HT-29 (cell line): ENCODE measurements at regions not wholly inside any gene's neighbourhood (a gene's known extent, or its start where the extent isn't known, plus 50 kb on each side); places are given as distances from the start of the nearest gene placed in this dataset.

Source experiments
- DNase-seq: peaks from one replicate; pipeline ENCODE4 v3.0.0-alpha.2; 2015; ENCODE audit warnings: low spot score

DNA sequence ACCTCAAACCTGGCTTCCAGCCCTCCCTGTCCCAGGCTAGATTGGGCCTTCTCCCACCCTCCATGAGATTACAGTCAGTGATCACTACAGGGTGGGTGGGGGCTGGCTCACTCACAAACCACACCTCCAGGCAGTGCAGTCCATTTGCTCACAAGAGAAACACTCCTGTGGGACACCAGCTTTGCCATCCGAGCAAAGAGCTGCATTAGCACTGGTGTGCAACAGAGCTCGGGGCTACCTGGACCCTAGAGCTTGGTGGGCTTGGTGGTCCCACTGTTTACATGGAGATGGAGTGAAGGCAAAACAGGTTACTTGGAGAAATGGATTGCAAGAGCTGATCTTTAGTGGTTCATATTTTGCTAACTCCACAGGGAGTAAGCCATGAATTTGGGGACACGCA, 451.7 kb upstream of the ZMIZ1 start:
- no peak for DNase-seq

- DNase-seq, result no peak
These were observed 451.1 kb upstream of the ZMIZ1 start for GRCh38 chr10:78617631-78618030.

GRCh38 chr10:78618050-78618449, 450.7 kb upstream of the ZMIZ1 start:
- no peak for DNase-seq

DNA sequence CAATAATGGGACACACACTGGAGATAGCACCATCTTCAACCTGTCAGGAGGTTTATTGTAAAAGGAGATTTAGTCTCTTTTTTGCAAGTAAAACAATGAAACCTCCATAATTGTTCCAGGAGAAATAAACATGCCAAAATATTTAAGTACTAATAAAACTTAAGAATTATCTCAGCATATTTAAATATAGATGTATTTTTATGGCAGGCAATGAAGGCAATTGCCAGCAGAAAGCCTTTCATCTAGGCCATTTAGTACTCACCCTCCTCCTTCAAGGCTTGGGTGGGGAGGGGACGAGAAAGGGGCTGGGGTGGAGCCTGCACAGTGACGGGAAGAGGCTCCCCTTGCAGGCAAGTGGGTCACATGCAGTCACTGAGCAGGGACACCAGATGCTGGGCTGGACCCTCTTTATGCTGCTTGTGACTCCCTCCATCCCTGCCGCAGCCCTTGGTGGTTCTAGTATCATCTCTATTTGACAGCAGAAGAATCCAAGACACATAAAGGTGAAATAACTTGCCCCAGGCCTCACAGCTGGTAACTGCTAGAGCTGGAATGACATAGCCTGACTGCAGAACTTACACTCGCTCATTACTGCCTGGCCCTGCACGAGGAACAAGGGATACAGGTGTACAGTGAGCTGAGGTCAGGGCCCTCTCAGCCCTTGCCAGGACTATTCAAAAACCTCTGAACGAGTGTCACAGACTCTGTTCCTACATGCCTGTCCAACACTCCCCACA, 449.5 kb upstream of the ZMIZ1 start:
- DNase-seq, result no peak

GRCh38 chr10:78619896-78620295, 448.9 kb upstream of the ZMIZ1 start:
- no peak for DNase-seq

DNA sequence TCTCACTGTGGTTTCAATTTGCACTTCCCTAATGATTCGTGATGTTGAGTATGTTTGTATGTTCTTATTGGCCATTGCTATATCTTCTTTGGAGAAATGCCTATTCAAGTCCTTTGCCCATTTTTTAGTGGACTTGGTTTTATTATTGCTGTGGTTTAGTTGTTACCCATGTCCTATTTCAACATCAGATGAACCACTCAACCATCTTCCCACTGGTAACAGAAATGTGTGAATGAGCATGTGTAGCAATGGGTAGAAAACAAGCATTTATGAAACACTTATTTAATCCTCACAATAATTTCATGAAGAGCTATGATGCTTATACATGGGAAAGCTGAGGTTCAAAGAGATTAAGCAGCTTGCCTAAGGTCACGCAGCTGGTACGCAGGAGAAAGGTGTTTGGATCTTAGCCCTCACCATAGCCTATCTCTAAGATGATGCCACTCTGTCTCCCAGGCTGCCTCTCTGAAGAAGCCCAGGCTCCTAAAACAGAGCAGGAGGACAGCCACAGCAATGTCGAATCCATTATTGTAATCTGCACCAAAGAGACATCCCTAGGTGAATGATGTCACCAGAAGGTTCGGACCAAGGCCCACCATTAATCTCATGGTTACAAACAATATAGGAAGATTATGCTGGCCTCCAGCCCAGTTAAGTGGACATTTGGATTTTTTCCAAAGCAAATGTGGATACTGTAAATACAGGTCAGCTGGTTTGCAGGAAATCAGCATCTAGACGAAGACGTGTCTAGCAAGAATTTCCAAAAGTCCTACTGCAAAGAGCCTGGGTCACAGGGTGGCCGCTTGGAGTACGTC, 447.6 kb upstream of the ZMIZ1 start:
- DNase-seq, result no peak

- peak; percentile 45 for DNase-seq
These were observed 445.1 kb upstream of the ZMIZ1 start for GRCh38 chr10:78623578-78624215.

DNA sequence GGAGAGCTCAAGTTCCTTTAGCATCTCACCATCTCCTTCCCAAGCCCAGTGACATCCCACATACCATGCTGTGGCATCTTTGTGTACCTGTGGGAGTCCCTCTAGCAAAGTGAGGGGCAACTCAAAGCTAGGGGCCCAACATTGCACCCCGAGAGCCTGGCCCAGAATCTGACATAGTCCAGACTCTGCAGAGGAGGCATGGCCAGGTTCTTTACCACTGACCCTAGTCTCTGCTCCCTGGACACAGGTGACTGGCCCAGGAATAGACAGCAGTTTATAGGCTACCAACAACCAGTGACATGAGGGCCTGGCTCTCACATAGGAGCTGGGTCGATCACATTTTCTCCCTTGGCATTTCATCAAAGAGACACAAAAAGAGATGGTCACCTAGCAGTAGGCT, 444.0 kb upstream of the ZMIZ1 start:
- DNase-seq, result no peak

DNA sequence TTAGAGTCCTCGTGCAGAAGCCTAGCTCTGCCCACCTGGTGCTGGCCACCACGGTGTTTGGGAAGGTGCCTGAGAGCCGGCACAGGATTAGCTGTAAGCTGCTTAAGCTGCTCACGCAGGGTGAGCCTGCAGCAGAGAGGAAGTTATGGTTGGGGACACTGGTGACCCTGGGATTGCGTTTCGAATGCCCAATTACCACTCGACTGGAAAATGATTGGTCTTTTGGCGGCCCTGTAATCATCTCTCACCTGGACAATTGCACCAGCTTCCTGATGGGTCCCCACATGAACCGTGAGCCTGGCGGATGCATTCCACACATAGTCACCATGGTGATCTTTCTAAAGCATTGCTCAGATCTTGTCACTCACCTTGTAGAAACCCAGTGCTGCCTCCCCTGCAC, 442.3 kb upstream of the ZMIZ1 start:
- no peak for DNase-seq

DNA sequence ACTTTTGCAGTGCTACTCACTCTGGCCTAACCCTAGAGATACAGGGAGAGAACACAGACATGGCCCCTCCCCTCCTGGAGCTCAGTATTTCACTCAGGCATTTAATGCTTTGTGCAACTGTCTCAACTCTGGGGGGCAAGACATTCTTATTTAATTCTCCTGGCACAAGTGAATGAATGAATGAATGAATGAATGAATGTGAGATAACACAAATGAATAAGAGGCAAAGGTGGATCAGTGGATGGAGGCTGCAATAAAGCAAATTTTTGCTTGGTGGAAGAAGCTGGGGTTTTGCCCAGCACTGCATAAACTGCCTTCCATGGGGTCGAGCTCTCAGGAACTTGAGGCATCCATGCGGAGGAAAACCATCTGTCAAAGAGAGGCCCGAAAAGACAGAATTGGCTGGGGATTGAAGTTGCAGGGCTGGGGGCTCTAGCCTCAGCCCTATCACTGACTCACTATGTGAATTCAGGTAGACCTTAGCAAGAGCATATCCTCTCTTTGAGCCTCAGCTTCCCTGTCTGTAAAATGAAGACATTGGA, 441.4 kb upstream of the ZMIZ1 start:
- DNase-seq, result no peak

DNA sequence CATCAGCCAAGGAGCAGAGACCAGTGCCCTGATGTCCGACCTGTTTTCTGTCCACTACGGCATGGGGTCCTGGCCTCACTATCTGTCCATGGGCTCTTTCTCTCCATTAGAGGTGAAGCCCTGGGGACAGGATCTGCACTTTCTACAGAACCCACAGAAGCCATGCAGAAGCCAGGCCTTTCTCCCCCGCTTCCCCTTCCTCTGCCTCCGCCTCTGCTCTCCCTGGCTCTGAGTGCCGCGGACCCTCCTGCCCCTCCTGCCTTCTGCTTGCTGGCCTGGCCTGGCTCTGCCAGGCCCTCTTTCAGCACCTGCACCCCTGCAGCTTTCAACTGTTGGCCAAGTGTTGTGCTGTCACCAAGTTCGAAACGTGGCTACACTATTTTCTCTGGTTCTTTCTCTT, 439.8 kb upstream of the ZMIZ1 start:
- no peak for DNase-seq

GRCh38 chr10:78629773-78630172, 439.0 kb upstream of the ZMIZ1 start:
- no peak for DNase-seq

- DNase-seq, result no peak
These were observed 437.6 kb upstream of the ZMIZ1 start for GRCh38 chr10:78630944-78631838.

DNA sequence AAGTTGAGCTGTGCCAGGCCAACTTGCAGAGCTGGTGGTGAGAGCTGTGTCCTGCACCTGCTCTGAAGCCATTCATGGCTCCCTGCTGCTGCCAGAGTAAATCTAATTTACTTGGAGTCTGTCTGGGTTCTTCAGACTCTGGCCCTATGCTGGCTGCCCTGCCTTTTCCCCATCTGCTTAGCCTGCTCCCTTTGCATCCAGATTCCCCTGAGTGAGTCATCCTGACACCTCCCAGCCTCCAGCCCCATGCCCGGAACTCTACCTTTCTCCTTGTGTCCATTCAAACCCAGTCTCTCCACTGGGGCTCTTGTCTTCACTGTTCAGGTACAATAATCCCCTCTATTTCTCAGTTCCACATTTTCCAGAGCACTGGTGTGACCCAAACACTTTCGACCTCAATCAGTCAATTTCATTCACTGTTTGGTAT, 434.4 kb upstream of the ZMIZ1 start:
- DNase-seq, result peak; percentile 30

GRCh38 chr10:78634835-78635234, 433.9 kb upstream of the ZMIZ1 start:
- DNase-seq, result no peak

GRCh38 chr10:78639629-78640028, 429.1 kb upstream of the ZMIZ1 start:
- no peak for DNase-seq

DNA sequence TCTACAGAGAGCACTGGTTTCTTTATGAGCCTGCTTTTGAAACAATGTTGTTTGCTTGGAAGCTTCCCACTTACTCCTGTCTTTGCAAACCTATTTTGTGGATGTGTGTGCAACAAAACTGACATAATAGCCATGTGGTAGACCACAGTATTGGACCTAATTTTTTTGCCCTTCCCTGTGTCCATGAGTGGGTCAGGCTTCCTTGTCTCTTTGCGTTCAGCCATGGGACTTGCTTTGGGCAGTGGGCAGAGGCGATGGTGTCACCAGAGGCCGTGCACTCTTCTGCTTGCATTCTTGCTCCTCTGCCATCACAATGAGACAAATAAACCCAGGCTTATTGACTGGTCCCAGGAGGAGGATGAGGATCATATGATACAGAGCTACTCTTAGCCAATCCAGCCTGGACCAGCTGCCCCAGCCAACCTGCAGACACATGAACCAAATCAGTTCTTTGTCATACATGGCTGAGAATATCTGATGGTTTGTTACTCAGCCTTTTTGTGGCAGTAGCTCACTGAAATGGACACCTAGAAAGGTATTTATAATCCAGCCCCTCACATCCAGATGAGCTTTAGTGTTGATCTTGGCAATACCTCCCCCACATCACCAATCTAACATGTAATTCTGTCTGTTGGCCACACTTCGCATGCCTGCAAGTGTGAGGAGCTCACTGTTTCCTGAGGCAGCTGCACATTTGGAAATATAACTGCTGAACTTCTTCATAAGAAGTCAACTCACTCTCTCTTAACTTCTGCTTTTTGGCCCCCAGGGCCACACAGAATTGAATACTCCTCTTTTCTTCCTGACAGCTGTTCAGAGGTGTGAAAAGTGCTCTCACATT, 427.8 kb upstream of the ZMIZ1 start:
- DNase-seq, result no peak

- DNase-seq, result no peak
These were observed 427.1 kb upstream of the ZMIZ1 start for GRCh38 chr10:78641693-78642092.

DNA sequence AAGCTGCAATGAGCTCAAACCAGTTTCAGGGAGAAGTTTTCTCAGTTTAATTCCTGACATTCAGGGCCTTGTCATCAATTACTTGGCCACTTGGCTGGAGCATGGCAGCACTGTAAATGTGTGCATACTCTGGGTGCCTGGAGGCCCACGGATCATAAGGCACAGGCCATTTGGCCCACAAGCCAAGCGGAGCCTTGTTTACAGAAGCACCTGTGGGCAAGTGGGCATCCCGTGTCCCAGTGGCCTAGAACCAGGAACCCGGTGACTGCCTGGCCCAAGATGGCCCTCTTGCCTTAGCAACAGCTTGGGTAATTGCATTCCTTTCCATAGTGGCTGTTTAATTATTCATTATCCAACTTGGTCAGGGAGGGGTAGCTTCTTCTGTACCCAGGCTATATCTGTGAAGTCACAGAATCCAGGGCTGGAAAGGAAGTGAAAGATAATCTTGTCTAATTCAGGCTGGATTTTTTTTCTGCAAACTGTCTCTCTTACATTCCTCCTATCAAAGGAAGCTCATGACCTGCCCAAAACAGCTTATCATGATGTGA, 426.4 kb upstream of the ZMIZ1 start:
- no peak for DNase-seq

DNA sequence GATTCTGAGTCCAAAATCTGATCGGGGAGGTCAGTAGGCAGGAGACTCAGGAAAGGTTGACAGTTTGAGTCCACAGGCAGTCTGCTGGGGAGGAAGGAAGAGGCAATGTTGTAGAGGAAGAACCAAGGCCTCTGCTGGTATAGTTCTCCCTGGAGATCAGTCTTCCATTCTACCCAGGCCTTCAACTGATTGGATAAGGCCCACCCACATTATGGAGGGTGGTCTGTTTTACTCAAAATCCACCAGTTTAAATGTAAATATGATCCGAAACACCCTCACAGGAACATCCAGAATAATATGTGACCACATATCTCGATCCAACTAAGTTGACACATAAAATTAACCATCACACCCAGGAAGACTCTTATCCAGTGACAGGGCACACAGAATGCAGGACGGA, 425.3 kb upstream of the ZMIZ1 start:
- DNase-seq, result no peak
